Kasumi-1 (cell line): ENCODE measurements at regions not wholly inside any gene's neighbourhood (a gene's known extent, or its start where the extent isn't known, plus 50 kb on each side); places are given as distances from the start of the nearest gene placed in this dataset.

Source experiments
- DNase-seq, 2 experiments: peaks; one replicate each; lab custom pipeline; 2025; lab: John Stamatoyannopoulos, UW

DNA sequence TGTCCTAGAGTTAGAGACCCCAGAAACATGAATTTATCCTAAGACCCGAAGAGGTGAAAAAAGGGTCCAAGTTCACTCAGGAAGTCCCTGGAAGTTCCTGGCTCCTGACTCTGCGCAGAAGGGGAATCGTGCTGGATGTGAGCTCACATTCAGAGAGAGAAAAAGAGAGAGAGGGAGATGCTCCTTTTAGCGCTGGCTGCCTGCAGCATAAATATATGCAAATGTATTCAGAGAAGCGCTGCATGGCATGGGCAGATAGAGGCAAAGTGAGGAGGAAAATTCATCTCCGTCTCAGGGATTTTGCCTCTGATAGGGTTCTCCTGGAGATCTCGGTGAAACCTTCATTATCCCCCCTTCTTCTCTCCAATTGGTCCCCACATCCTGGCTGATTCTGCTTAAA is 517.2 kb downstream of the MN1 start:
- no peak for DNase-seq

DNA sequence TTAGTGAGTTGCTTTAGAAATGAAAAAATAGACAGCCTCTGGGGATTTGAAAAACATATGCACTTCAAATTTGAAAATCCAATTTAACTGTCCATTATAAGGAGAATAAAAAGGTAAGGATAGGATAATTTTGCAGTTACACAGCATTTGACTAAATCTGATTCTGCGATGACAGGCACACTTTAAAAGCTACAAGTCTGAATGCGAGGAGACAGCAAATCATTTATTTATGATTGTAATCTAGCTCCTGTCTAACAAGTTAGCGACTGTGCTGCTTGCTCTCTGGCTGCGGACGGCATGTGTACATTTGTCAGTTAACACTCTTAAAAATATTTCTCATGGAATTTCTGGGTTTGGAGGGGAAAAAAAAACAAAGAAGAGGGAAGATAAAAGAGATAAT is 514.8 kb downstream of the MN1 start:
- DNase-seq: no peak

DNA sequence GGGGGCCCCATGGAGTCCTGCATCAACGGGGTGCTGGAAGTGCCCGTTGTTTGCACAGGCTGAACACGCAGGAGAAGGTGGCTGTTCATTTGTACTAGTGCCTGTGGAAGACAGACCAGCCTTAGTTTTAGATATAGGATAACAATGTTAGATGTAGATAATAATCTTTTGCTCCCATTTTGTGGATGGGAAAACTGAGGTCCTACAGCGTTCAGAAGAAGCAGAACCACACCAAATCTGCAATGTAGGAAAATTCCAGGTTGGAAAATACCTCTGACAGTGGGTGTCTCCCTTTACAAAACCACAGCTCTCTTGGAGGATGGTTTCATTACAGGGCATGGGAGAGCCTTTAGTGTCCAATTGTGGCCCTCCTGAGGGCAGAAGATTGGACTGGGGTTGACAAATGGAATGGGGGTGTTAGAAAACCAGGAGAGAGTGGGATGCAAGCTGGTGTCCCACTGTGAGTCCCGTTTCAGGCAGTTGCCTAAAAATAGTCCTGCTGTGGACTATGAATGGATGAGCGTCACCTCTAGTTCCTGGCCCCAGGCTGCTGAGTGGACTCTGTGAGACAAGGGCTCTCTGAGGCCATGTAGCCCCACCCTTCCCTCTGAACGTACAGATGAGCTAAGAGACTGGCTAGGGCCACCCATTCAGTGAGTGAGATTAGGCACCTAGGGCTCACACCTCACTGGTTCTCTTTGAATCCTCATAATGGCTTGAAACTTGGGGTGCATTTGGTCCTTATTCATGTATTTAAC is 508.8 kb downstream of the MN1 start:
- DNase-seq: no peak

DNA sequence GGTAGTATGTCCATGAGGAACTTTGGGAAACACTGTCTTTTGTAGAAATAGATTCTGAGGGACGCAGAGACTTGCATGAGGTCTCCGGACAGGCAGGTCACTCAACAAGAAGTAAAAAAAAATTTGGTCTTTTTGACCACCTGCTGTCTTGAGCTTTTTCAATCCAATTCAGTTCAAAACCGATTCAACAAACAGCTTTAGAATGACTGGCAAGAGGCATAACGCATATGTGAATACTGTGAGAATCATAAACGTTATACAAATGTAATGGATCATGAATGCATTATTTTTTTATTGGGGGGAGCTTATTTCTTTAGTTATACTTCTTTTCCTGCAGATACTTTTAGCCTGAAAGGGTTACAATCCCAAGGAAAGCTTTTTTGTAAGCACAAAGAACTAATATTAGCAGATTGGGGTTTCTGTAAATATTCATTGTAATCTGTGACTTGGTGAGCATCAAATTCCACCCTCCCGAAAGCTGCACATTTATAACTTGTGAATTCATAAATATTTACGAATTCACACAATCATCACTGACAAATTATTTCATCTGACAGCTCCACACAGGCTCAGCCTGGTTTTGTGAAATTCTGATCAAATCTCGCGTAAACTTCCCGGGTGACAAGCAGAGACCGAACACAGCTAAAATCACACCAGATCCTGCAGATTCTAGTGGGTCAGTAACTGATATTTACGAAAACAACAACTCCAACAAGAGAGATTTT is 507.7 kb downstream of the MN1 start:
- DNase-seq: no peak

DNA sequence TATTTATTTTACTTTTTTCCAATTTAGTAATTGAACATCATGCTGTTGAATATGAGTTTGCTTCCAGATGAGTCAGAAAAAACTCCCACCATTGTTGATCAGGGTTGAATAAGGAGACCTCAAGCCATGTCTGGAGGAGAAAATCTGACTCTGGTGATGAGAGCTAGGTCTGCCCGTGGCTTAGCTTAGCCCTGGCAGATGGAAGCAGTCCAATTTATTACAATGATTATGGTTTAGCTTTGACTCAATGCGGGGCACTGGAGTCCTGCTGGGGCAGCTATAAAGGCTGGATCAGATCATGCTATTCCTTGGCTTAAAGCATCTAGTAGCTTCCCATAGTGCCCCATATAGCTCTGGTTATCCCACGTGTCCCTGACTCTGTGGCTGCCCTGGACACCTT is 506.5 kb downstream of the MN1 start:
- no peak for DNase-seq

DNA sequence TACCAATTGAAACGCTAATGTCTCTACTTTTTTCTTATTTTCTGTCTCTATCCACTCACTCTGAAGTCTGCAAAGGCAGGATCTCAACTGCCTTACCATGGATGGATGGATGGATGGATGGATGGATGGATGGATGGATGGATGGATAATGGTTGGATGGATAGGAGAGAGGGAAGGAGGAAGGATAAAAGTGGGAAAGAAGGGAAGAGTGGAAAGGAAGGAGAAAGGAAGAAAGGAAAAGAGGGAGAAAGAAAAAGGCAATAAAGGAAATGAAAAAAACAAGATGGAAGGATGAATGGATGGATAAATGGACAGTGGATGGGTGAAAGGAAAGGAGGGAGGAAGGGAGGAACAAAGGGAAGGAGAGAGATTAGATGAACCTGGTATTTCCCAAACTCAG is 506.0 kb downstream of the MN1 start:
- DNase-seq: no peak

DNA sequence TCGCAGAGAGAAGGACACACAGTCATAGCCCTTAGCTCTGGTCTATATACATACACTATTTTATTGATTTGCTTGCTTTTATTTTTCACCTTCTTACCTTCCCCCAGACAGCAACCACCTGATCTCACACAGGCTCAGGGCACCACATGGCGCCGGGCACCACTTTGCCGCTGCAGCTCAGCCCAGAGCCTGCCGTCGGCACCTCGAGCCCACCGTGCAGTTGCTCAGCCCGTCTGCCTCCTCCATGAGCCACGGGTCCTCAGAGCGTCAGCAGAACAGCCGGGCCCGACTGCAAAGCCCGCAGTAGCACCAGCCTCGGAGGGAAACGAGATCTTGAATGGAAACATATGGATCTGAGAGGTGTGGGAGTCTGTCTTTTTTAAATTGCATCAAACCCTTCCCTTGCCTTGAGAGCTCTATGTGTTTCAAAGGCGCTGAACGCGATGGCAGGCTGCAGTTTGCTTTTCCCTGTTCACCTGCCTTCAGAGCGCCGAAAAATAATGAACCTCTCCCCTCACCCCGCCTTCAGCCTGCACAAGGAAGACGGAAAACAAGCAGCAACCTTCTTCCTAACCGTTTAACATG is 505.4 kb downstream of the MN1 start:
- DNase-seq: no peak

DNA sequence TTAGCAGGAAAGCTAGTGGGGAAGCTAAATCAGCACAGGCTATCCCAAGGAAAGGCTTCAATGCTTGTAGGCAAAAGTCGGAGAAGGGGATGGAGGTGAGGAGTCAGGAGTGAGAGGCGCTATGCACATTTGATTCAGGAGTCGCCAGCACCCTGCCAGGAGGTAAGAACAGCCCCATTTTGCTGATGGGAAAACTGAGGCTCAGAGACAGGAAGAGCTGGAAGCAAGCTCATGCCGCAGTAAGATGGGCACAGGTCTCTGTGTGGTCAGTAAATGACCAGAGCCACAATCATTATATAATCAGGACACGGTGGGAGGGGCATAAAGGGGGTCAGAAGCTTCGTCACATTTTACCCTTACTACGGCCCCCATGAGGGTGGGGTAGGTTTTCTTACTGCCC is 504.4 kb downstream of the MN1 start:
- DNase-seq: no peak

DNA sequence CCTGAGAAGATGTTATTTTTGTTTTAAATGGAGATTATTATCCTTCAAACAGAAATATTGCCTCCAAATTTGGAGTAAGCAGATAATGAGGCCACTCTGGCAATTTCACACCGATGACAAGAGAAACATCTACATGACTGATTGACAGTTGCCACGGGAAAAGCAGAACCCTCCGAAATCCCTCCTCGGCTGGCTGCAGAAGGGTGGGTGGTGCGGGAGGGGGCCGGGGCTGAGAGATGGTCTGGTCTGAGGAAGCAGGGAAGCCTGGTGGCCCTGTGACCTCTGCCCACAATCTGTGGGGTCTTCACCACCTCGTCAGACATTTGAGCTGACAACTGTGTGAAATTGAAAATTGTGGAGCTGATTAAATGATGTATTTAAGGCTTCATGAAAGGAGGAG is 503.2 kb downstream of the MN1 start:
- no peak for DNase-seq

DNA sequence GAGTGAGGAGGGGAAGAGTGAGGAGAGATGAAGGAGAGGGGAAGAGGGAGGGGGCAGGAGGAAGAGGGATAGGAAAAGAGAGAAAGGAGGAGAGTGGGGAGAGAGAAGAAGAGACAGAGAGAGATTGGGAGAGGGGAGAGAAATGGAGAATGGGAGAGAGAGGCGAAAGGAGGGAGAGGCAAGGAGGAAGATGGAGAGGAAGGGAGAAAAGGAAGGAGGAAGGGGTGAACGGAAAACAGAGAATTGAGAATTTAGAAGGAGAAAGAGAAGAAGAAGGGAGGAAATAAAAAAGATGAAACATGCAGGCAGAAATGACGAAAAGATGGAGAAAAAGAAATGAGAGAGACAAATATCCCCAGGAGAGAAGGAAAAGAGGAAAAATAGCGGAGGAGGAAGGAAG is 502.8 kb downstream of the MN1 start:
- DNase-seq: no peak

DNA sequence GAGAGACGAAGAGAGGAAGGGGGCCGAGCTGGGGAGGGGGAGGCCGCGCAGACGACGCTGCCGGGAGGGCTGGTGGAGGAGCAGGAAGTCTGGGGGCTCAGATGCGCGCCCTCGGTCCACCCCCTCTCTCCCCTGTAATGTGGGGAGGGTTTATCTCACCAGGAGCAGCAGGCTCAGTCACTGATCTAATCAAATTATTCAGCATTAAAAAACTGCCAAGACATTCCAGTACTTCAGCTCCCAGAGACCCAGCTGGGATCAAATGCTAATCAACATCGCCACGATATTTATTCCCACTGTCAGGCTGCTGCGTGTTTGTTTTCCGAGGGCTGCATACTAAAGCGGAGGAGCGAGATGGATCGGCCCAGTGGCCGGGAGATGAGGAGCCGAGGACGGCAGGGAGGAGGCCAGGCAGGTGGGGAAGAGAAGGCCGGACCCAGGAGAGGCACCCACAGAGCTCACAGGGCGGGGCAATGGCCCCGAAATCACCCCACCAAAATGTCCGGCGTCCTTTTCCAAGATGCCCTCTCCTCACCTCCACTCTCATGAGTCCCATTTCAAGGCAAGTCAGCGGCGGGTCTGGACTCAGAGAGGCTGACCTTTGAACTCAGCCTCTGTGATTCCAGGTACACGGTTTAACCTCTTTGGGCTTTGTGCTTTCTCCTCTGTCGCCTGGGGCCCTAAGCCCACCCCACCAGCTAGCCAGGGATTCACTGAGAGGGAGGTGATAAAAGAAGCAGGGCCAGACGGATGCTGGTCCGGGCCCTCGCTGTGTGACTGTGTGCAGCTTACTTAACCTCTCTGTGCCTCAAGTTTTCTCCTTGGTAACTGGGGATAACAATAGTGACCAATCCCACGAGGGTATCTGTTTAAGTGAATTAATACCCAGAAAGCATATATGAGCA is 502.1 kb downstream of the MN1 start:
- DNase-seq: no peak

DNA sequence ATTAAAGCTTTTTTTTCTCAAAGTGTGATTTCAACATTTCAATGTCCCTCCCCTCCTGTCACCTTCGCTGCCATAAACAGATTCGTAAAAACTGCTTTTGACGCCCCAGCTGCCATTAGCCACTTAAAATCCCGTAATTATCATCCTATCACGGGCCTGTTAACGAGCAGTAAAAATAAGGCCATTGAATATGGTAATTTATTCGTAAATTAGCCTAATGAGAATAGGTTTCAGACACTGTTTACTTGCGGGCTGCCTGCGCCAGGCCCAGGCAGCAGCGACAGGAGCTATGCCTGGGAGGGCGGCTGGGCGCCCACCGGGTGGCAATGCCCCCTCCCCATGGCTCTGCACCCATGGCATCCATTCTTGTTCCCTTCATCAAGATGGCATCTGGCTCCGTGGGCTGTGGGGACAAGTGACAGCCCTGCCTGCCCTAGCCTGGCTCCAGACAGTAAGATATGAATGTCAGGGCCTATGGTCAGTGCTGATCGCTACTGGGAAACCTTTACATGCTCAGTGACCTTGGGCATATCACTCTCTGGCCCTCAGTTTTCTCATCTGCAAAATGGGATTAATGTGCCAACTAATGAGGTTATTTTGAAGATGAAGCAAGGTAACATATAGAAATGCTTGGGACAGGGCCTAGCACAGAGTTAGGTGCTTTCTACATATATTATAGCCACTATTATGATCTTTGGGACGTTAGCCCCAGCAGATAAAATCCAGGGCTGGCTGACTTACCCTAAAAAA is 500.8 kb downstream of the MN1 start:
- no peak for DNase-seq

DNA sequence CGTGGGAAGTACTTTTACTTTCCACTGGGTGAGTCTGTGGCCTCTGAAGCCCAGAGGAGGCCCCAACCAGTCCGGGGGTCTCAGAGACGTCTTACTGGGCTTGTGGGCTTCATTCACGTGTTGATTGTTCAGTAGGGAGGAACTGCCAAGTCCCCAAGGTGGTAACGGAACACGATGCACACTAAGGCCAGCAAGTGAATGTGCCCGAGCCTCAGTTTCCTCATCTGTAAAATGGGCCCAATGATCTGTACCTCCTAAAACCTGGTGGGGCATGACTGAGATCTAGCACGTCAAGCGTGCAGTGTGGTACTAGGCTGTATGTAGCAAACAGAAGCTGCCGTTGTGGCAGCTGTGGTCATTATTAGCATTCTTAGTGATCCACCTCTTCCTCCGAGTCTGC is 499.1 kb downstream of the MN1 start:
- no peak for DNase-seq

DNA sequence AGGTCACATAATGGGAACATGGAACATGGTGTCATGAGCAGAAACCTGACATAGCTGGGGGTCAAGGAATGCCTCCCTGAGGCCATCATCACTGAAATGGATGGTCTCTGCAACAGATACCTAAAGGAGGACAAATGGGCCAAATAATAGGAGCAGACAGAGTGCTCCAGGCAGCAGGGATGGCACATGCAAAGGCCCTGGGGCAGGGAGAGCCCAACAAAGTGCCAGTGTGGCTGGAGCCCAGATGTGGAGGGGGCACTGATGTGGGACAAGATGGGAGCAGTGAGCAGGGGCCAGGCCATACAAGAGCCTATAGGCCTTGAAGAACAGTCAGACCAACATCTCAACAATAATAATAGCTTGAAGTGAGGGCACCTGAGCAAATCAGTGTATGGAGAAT is 497.8 kb downstream of the MN1 start:
- DNase-seq: no peak

DNA sequence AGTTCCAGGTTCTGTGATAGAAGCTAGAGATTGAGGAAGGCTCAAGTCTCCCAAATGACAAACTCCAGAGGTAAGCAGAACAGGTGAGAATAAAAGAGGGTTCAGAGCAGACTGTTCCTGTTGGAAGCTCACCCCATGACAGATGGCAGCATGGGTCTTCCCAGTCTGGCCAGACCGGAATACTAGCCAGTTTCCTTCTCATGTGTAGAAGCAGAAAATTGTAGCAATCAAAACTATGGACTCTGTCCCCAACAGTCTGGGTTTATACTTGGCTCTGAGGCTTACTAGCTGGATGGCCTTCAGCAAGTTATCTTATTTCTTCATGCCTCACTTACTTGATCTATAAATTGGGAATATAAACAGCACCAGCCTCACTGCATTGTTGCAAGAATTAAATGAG is 494.8 kb downstream of the MN1 start:
- DNase-seq: no peak

DNA sequence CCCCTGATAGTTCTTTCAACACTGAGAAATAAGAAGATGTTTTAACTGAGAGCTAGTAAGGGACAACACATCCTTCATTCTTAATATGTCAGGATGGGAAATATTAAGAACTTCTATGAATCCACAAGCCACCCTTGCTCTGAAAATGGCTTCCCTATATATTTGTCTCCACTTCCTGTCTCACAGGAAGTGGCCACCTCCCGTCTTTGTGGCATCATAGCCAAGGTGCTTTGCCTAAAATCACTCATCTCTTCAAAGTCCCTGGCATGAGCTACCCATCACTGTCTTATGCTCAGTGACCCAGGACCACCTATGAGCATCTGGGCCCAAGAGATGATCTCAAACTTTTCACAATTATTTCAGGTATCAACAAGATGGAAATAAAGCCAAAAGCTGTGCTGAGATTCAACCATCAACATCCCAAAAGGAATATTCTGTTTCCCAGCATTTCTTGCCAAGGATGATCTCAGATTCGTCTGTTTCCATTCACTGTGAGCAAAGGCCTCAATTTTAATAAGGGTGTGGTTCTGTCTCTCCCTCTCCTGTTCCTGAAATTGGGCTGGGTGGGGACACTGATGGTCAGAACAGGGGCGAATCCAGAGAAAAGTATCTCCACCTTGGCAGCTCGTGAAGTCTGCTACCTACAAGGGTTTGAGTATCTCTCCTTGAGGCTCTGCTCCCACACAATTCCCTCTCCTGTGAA is 493.9 kb downstream of the MN1 start:
- DNase-seq: no peak

DNA sequence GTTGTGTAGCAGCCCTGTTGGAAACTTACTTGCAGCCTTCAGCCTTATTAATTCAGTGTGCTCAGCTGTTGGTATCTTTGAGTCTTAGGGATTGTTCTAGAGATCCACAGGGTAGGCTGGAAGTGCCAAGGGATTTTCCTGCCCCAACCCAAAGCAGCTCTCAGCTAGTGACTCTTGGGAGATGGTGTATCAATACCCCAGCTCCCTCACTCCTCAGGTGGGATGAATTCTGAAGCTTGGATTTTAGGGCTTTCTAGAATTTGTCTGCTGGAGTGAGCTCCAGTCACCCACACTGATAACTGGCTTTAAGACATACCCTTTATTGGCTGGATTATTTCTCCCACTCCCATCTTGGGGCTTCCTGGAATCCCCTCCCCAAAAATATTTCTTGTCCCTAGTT is 493.0 kb downstream of the MN1 start:
- DNase-seq: no peak

DNA sequence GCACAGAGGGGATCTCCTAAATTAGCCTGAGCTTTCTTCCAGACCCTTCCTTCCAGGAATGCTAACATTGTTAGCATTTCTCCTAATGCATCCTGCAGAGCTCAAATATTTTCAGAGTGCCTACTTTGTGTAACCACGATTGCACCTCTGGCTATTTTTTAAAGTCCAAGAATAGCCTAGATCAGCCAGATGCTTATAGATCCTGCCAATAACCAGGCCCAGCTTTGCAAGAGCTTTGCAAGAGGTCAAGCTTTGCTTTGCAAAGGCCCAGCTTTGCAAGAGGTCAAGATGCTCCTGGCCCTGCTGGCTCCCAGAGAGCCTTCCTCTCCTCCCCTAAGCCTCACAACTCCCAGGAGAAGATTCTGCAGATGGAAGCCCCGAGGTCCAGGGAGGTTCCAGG is 491.9 kb downstream of the MN1 start:
- no peak for DNase-seq

DNA sequence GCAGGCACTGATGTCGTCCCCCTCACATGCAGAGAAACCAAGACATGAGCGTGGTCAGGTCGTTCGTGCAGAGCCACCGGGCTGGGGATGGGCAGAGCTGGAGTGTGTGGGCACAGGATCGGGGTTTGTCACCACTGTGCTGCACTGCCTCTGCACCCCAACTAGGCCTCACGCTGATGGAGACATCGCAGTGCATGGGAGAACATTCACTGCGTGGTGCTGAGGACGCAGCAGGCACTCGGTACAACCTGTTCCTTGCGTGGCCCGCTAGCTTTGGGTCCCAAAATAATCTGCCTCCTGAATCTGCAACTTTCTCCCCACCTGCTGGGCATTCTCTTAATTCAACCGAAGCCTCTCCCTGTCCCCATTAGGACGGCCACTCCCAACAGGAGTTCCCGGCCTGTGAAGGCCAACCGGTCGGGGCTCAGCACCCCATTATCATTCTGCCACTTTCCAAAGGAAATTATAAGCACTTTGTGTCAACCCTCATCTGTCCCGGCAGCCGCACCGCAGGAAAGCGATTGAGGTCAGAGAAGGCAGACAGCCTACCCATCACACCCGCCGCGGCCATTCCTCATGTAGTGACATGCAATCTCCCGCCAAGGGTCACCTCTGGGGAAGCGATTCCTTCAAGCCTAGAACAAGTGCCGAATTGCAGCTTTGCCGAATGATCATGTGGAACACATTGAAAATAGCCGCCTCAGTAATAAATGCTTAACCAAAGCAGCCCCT is 490.4 kb downstream of the MN1 start:
- DNase-seq: no peak
